ENCODE measurements at regions not wholly inside any gene's neighbourhood (a gene's known extent, or its start where the extent isn't known, plus 50 kb on each side); places are given as distances from the start of the nearest gene placed in this dataset.
"Not testable (repeated sequence)": the region's sequence is repeated elsewhere in the genome, so short reads cannot be mapped to it uniquely, and the experiment has no call there.

GRCh38 chr10:117801691-117802090 lies 245.1 kb downstream of the RAB11FIP2 start:
- H3K79me2 ChIP-seq (ENCODE audit: insufficient read depth, low read length): no peaks in the 10 kb centered on the region
- ATAC-seq (ENCODE audit: insufficient read depth, low read depth) (no peak), DNase-seq (no peak)
- no peak overlapping the region for H3K4me3 ChIP-seq (ENCODE audit: low read depth in 1 of 2, low read length in 2 of 2)
- H3K4me2 ChIP-seq (ENCODE audit: insufficient read depth, low read length): no peak overlapping the region
- H3K36me3 ChIP-seq (ENCODE audit: insufficient read depth, low read length): no peaks in the 10 kb centered on the region
- no peak overlapping the region for H3K27ac ChIP-seq (ENCODE audit: low read length)
- H3K9ac ChIP-seq (ENCODE audit: low read depth, low read length): no peak overlapping the region
- H4K20me1 ChIP-seq (ENCODE audit: insufficient read depth, low read length): no peaks in the 10 kb centered on the region
- no peaks in the 10 kb centered on the region for H3K27me3 ChIP-seq (ENCODE audit: insufficient read depth, low read length, poor library complexity)
- H2AFZ ChIP-seq (ENCODE audit: low read depth, low read length): no peak overlapping the region
- TF ChIP-seq EZH2 (IDR thresholded peaks at IDR 0.05; ENCODE audit: borderline replicate concordance, low read depth, low read length, severe bottlenecking) (no peak), CTCF (IDR thresholded peaks at IDR 0.05; ENCODE audit: borderline replicate concordance, extremely low read depth, low read length, poor library complexity, severe bottlenecking) (no peak)
- no peaks in the 10 kb centered on the region for H3K4me1 ChIP-seq (ENCODE audit: insufficient read depth, low read length)
- H3K9me3 ChIP-seq (ENCODE audit: insufficient read depth, low read length, severe bottlenecking): no peaks in the 10 kb centered on the region

- H3K9ac ChIP-seq (ENCODE audit: low read depth, low read length): no peak overlapping the region
- DNase-seq (no peak), ATAC-seq (ENCODE audit: insufficient read depth, low read depth) (no peak)
- no peaks in the 10 kb centered on the region for H3K79me2 ChIP-seq (ENCODE audit: insufficient read depth, low read length)
- no peaks in the 10 kb centered on the region for H3K9me3 ChIP-seq (ENCODE audit: insufficient read depth, low read length, severe bottlenecking)
- H4K20me1 ChIP-seq (ENCODE audit: insufficient read depth, low read length): no peaks in the 10 kb centered on the region
- no peak overlapping the region for H3K4me3 ChIP-seq (ENCODE audit: low read depth in 1 of 2, low read length in 2 of 2)
- no peak for TF ChIP-seq CTCF (IDR thresholded peaks at IDR 0.05; ENCODE audit: borderline replicate concordance, extremely low read depth, low read length, poor library complexity, severe bottlenecking)
- no peak for TF ChIP-seq EZH2 (IDR thresholded peaks at IDR 0.05; ENCODE audit: borderline replicate concordance, low read depth, low read length, severe bottlenecking)
- no peaks in the 10 kb centered on the region for H3K4me1 ChIP-seq (ENCODE audit: insufficient read depth, low read length)
- H3K27ac ChIP-seq (ENCODE audit: low read length): no peak overlapping the region
- peaks cover 10% of the 10 kb centered on the region for H3K27me3 ChIP-seq (ENCODE audit: insufficient read depth, low read length, poor library complexity)
- no peak overlapping the region for H3K4me2 ChIP-seq (ENCODE audit: insufficient read depth, low read length)
- no peaks in the 10 kb centered on the region for H3K36me3 ChIP-seq (ENCODE audit: insufficient read depth, low read length)
- H2AFZ ChIP-seq (ENCODE audit: low read depth, low read length): no peak overlapping the region
These were observed 242.2 kb downstream of the RAB11FIP2 start for GRCh38 chr10:117804470-117805011.

GRCh38 chr10:117805139-117805538 lies 241.6 kb downstream of the RAB11FIP2 start:
- Histone ChIP-seq H3K4me2 (ENCODE audit: insufficient read depth, low read length) (no peak overlapping the region), H2AFZ (ENCODE audit: low read depth, low read length) (no peak overlapping the region), H3K27ac (ENCODE audit: low read length) (no peak overlapping the region), H4K20me1 (ENCODE audit: insufficient read depth, low read length) (no peaks in the 10 kb centered on the region), H3K36me3 (ENCODE audit: insufficient read depth, low read length) (no peaks in the 10 kb centered on the region), H3K9ac (ENCODE audit: low read depth, low read length) (no peak overlapping the region), H3K9me3 (ENCODE audit: insufficient read depth, low read length, severe bottlenecking) (no peaks in the 10 kb centered on the region), H3K4me3 (ENCODE audit: low read depth in 1 of 2, low read length in 2 of 2) (no peak overlapping the region), H3K4me1 (ENCODE audit: insufficient read depth, low read length) (no peaks in the 10 kb centered on the region), H3K27me3 (ENCODE audit: insufficient read depth, low read length, poor library complexity) (peaks cover 10% of the 10 kb centered on the region), H3K79me2 (ENCODE audit: insufficient read depth, low read length) (no peaks in the 10 kb centered on the region)
- no peak for TF ChIP-seq CTCF (IDR thresholded peaks at IDR 0.05; ENCODE audit: borderline replicate concordance, extremely low read depth, low read length, poor library complexity, severe bottlenecking)
- TF ChIP-seq EZH2 (IDR thresholded peaks at IDR 0.05; ENCODE audit: borderline replicate concordance, low read depth, low read length, severe bottlenecking): no peak
- DNase-seq (no peak), ATAC-seq (ENCODE audit: insufficient read depth, low read depth) (no peak)

GRCh38 chr10:117807441-117807840 lies 239.3 kb downstream of the RAB11FIP2 start:
- DNase-seq (no peak), ATAC-seq (ENCODE audit: insufficient read depth, low read depth) (no peak)
- no peaks in the 10 kb centered on the region for H3K4me1 ChIP-seq (ENCODE audit: insufficient read depth, low read length)
- TF ChIP-seq EZH2 (IDR thresholded peaks at IDR 0.05; ENCODE audit: borderline replicate concordance, low read depth, low read length, severe bottlenecking) (no peak), CTCF (IDR thresholded peaks at IDR 0.05; ENCODE audit: borderline replicate concordance, extremely low read depth, low read length, poor library complexity, severe bottlenecking) (no peak)
- H3K36me3 ChIP-seq (ENCODE audit: insufficient read depth, low read length): no peaks in the 10 kb centered on the region
- no peak overlapping the region for H3K9ac ChIP-seq (ENCODE audit: low read depth, low read length)
- no peaks in the 10 kb centered on the region for H4K20me1 ChIP-seq (ENCODE audit: insufficient read depth, low read length)
- no peak overlapping the region for H3K4me3 ChIP-seq (ENCODE audit: low read depth in 1 of 2, low read length in 2 of 2)
- H3K9me3 ChIP-seq (ENCODE audit: insufficient read depth, low read length, severe bottlenecking): no peaks in the 10 kb centered on the region
- H3K79me2 ChIP-seq (ENCODE audit: insufficient read depth, low read length): no peaks in the 10 kb centered on the region
- no peak overlapping the region for H2AFZ ChIP-seq (ENCODE audit: low read depth, low read length)
- no peak overlapping the region for H3K4me2 ChIP-seq (ENCODE audit: insufficient read depth, low read length)
- no peak overlapping the region for H3K27ac ChIP-seq (ENCODE audit: low read length)
- H3K27me3 ChIP-seq (ENCODE audit: insufficient read depth, low read length, poor library complexity): peaks cover 10% of the 10 kb centered on the region

GRCh38 chr10:117815816-117816215 lies 230.9 kb downstream of the RAB11FIP2 start:
- H3K9ac ChIP-seq (ENCODE audit: low read depth, low read length); H3K27ac ChIP-seq (ENCODE audit: low read length); H3K27me3 ChIP-seq (ENCODE audit: insufficient read depth, low read length, poor library complexity); H3K4me1 ChIP-seq (ENCODE audit: insufficient read depth, low read length); ATAC-seq (ENCODE audit: insufficient read depth, low read depth); H3K4me2 ChIP-seq (ENCODE audit: insufficient read depth, low read length); H4K20me1 ChIP-seq (ENCODE audit: insufficient read depth, low read length); DNase-seq; H2AFZ ChIP-seq (ENCODE audit: low read depth, low read length); H3K36me3 ChIP-seq (ENCODE audit: insufficient read depth, low read length); H3K9me3 ChIP-seq (ENCODE audit: insufficient read depth, low read length, severe bottlenecking); H3K4me3 ChIP-seq (ENCODE audit: low read depth in 1 of 2, low read length in 2 of 2); H3K79me2 ChIP-seq (ENCODE audit: insufficient read depth, low read length): not testable (repeated sequence)
